ENCODE measurements at regions not wholly inside any gene's neighbourhood (a gene's known extent, or its start where the extent isn't known, plus 50 kb on each side); places are given as distances from the start of the nearest gene placed in this dataset.

DNA sequence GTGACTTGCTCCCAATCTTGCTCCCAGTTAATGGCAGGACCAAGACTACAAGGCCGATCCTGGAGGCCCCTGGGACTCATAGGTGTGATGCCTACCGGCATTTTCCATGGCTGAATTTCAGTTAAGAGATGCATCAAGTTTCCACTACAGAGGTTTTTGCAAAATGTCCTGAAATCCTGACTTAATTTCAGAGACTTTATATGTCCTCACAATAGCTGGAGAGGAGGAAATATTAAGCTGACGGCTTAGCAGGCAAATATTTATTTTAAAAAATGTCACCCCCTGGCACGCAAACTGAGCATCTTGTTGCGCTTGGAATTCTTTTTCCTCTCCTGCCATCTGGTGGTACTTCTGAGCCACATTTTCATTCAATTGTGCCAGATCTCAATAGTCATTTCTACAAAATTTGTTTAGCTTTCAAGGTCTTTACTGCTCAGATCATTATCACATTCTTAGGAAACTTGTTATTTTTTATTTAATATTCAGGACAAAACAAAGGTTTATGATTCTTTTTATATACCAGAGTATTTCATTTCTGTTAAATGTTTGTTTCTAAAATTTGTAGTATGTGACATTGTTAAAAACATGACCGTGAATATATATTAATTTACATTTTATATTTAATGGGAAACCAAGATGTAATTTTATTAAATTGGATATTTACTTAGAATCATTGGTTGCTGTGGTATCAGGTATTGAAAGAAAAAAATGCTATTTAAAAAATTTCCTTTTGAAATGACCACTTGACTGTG lies 189.2 kb upstream of the THRB start:
- TF ChIP-seq, protein P1, sequence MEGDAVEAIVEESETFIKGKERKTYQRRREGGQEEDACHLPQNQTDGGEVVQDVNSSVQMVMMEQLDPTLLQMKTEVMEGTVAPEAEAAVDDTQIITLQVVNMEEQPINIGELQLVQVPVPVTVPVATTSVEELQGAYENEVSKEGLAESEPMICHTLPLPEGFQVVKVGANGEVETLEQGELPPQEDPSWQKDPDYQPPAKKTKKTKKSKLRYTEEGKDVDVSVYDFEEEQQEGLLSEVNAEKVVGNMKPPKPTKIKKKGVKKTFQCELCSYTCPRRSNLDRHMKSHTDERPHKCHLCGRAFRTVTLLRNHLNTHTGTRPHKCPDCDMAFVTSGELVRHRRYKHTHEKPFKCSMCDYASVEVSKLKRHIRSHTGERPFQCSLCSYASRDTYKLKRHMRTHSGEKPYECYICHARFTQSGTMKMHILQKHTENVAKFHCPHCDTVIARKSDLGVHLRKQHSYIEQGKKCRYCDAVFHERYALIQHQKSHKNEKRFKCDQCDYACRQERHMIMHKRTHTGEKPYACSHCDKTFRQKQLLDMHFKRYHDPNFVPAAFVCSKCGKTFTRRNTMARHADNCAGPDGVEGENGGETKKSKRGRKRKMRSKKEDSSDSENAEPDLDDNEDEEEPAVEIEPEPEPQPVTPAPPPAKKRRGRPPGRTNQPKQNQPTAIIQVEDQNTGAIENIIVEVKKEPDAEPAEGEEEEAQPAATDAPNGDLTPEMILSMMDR (IDR thresholded peaks at IDR 0.05; ENCODE audit: insufficient read depth, low read length, poor library complexity, severe bottlenecking), result peak; percentile 72
- peak; percentile 37 for DNase-seq (ENCODE audit: low read depth)
- Histone ChIP-seq H3K4me3 (ENCODE audit: low read depth, low read length) (no peak overlapping the region), H3K27me3 (ENCODE audit: control insufficient read depth, insufficient read depth, low read length) (no peaks in the 10 kb centered on the region), H3K36me3 (ENCODE audit: control insufficient read depth, insufficient read depth, low read length) (no peaks in the 10 kb centered on the region)

DNA sequence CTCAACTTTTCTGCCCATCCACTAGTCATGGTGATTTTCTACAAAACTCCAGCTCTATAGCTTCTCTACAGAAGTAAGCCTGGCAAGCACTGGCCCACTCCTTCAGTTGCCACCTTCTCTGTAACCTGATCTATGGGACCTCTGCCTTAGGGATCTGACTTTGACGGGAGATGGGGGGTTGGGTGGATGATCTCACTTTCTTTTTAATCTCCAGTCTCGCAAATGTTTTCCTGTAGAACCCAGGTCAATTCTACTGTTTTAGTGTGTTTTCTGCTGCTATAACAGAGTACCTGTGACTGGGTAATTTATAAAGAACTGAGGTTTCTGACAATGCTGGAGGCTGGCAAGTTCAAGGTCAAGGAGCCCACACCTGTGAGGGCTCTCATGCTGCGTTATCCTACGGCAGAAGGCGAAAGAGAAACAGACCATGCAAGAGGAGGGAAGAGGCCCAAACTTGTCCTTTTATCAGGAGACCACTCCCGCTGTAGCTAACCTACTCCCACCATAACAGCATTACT lies 189.9 kb upstream of the THRB start:
- TF ChIP-seq, protein P1 (IDR thresholded peaks at IDR 0.05; ENCODE audit: insufficient read depth, low read length, poor library complexity, severe bottlenecking), result no peak
- Histone ChIP-seq H3K36me3 (ENCODE audit: control insufficient read depth, insufficient read depth, low read length) (no peaks in the 10 kb centered on the region), H3K4me3 (ENCODE audit: low read depth, low read length) (no peak overlapping the region), H3K27me3 (ENCODE audit: control insufficient read depth, insufficient read depth, low read length) (no peaks in the 10 kb centered on the region)
- no peak for DNase-seq (ENCODE audit: low read depth)

DNA sequence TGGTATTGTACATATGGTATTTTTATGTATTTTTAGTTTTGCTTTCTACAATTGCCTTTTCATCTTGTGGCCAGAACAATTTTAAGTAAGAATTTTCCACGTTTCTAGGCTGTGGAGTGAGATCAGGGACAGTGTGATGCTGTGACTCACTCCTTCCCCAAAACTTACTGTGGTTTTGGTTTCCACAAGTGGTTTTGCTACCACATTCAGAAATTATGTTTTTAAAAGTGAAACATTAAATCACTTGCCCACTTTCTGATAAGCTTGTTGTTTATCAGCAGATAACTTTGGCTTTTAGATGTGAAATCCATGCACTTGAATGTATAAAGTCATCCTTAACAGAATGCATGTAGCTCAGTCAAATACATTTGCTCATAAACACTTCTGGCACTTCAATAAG lies 192.2 kb upstream of the THRB start:
- no peaks in the 10 kb centered on the region for H3K36me3 ChIP-seq (ENCODE audit: control insufficient read depth, insufficient read depth, low read length)
- DNase-seq (ENCODE audit: low read depth), result no peak
- H3K4me3 ChIP-seq (ENCODE audit: low read depth, low read length), result no peak overlapping the region
- TF ChIP-seq, protein P1 (IDR thresholded peaks at IDR 0.05; ENCODE audit: insufficient read depth, low read length, poor library complexity, severe bottlenecking), result no peak
- no peaks in the 10 kb centered on the region for H3K27me3 ChIP-seq (ENCODE audit: control insufficient read depth, insufficient read depth, low read length)

DNA sequence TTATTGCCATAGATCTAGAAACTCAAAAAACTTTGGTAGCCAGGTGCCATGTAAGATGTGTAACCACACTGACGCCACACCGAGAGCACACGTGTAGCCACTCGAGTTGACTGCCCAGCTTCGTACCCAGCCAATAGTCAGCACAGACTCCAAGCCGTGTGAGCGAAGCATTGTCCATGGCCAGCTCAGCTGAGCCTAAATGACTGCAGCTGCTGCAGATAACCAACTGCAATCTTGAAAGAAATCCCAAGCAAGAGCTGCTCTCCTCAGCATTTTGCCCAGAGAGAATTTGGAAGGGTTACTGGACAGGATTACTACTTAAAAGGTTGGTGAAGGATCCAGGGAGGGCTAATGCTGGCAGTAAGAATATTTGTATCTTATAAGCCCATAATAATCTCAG lies 193.0 kb upstream of the THRB start:
- DNase-seq (ENCODE audit: low read depth), result no peak
- no peaks in the 10 kb centered on the region for H3K27me3 ChIP-seq (ENCODE audit: control insufficient read depth, insufficient read depth, low read length)
- TF ChIP-seq, protein P1 (IDR thresholded peaks at IDR 0.05; ENCODE audit: insufficient read depth, low read length, poor library complexity, severe bottlenecking), result no peak
- H3K4me3 ChIP-seq (ENCODE audit: low read depth, low read length), result no peak overlapping the region
- no peaks in the 10 kb centered on the region for H3K36me3 ChIP-seq (ENCODE audit: control insufficient read depth, insufficient read depth, low read length)

DNA sequence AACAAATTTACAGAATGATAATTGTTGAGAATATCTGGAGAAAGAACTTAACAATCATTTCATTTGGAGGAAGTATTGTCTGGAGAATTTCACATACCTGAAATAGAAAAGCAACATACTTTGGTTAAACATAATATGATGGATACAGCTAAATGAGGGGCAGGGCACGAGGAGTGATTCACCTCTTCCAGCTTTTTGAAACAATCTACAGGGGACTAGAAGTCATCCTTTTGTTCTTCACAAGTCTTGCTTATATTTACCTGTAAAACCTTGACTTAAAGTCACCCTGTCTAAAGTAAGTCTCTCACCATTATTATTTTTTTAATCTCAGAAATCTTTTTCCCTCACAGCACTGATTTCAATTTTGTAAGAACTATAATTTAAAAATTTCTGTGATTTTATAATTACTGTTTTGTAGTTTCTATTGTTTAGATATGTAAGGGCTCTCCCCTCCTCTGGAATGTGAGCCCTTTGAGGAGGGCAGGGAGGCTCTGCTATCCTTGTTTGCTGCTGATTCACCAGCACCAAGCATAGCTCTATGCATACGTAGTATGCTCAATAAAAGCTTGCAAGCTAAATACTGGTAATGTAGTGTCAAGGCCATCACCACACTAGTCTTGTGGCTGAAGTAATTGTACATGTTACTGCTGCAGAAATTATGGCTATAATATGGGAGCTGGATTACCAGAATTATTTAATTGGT lies 193.9 kb upstream of the THRB start:
- DNase-seq (ENCODE audit: low read depth), result peak; percentile 34
- TF ChIP-seq, protein P1 (IDR thresholded peaks at IDR 0.05; ENCODE audit: insufficient read depth, low read length, poor library complexity, severe bottlenecking), result no peak
- no peak overlapping the region for H3K4me3 ChIP-seq (ENCODE audit: low read depth, low read length)
- H3K27me3 ChIP-seq (ENCODE audit: control insufficient read depth, insufficient read depth, low read length), result no peaks in the 10 kb centered on the region
- H3K36me3 ChIP-seq (ENCODE audit: control insufficient read depth, insufficient read depth, low read length), result no peaks in the 10 kb centered on the region
